NCI-H510A treated with DMSO at 0.1 percent for 48 hours (cell line): ENCODE measurements at regions not wholly inside any gene's neighbourhood (a gene's known extent, or its start where the extent isn't known, plus 50 kb on each side); places are given as distances from the start of the nearest gene placed in this dataset.
A peak's percentile ranks its signal among the peaks of the same experiment; 100 is the strongest.

Experiments used
- DNase-seq: peaks from one replicate; lab custom pipeline; 2025; lab: John Stamatoyannopoulos, UW

GRCh38 chr6:8589941-8590729 lies 154.8 kb upstream of the SLC35B3 start:
- DNase-seq, result no peak

- no peak for DNase-seq
Measured at GRCh38 chr6:8588176-8588575, 152.8 kb upstream of the SLC35B3 start.

DNA sequence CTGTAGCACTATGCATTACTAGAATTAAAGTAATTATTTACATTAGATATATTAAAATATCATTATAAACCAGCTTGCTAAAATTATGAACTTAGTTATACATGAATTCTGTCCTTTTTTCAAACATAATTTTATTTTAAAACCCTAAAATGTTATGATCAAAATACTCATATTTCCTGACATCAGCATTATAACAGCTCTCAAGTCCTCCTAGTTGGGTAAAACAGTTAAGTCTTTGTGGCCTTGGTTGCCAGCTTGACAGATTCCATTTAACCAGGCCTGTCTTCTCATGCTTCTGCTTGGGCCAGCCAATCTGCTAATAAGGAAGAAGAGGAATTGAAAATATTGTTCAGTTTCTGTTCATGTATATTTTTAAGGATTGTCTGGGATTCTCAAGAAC lies 147.9 kb upstream of the SLC35B3 start:
- no peak for DNase-seq

GRCh38 chr6:8579372-8579771 lies 144.0 kb upstream of the SLC35B3 start:
- DNase-seq, result no peak

DNA sequence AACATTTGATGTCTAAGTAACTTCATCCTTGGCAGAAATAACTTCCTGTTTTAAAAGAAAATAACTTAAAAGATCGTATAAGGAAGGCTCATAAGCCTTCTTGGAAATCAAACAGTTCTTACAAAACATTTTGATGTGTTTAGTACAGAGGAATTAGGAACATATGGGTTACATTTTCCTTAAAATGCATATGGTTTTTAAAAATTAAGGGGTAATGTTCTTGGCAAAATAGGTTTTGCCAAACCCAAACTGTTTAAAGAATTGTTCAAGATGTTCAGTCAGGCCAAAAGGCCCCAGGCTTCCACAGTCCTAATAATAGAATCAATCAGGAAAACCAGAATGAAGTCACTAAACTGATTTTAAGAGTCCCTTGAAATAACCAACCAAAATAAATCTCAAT lies 142.7 kb upstream of the SLC35B3 start:
- DNase-seq, result no peak

DNA sequence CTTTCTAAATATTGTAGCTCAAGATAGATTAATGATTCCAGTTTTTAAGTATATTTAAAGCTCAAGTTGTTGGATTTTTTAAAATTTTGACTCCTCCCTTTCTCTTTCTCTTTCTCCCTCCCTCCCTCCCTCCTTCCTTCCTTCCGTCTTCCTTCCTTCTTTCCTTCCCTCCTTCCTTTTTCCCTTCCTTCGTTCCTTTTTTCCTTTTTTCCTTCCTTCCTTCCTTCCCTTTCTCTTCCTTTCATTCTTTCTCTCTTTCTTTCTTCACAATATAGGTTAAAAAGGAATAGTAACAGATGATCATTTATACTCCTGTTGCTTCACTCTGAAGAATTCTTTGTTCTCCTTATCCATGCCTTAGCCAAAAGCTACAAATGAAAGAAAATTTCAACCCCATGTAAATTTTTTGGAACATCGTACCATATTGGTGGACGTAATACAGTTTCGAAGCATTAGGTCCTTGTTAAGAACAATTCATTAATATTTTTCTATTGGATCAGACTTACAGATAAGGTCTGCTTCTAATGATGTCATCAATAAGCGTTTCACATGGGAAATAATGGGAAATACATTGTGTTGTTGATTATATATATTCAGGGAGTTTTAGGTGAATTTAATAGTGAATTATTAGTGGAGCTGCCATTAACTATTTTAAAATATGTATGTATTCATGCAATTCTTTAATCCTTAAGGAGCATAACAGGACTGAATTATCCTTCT lies 139.6 kb upstream of the SLC35B3 start:
- DNase-seq, result no peak

GRCh38 chr6:8574311-8574710 lies 139.0 kb upstream of the SLC35B3 start:
- no peak for DNase-seq

DNA sequence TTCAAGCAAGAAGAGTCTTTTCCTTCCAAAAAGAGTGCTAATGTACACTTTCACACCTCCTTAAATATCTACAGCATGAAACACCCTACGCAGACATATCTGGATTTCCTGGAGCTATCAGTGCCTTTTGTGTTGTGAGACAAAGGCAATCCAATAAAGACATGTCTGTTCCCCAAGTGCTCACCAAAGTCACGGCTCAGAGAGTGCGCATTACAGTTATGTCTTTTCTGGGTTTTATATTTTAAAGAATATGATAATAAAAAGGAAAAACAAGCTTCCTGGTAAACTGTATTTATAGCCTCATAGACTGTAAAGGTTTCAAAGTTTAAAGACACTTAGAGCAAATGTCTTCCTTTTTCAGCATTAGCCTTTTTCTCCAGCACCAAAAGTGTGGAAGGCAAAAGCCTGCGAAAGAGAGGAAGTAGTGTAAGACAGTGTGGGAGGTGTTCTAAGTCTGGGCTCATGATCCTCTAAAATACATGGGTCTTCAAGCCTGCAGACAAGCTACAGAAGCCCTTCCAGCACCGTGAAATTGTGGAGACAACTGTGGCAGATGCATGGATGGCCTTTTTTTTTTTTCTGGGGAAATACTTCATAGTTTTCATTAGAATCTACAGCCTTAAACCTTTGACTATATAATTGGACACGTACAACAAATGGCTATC lies 135.0 kb upstream of the SLC35B3 start:
- no peak for DNase-seq

- DNase-seq, result no peak
Measured at GRCh38 chr6:8562125-8562524, 126.8 kb upstream of the SLC35B3 start.

DNA sequence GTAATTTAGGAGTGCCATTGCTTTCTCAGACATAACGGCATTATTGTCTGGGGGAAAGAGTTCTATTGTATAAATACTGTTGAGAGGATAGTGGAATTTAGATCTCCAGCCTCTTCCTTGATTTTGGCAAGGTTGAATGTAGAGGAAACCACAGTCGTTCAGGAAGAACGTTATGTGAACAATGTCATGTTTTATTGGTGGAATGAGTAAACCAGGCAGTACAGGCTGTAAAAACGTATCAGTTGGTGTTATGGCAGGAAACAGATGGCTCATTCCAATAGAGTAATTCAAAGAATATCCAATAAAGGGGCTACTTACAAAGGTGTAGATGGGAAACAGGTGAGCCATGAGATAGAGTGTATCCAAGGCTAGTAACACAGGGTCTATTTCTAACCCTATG lies 123.6 kb upstream of the SLC35B3 start:
- DNase-seq, result no peak

DNA sequence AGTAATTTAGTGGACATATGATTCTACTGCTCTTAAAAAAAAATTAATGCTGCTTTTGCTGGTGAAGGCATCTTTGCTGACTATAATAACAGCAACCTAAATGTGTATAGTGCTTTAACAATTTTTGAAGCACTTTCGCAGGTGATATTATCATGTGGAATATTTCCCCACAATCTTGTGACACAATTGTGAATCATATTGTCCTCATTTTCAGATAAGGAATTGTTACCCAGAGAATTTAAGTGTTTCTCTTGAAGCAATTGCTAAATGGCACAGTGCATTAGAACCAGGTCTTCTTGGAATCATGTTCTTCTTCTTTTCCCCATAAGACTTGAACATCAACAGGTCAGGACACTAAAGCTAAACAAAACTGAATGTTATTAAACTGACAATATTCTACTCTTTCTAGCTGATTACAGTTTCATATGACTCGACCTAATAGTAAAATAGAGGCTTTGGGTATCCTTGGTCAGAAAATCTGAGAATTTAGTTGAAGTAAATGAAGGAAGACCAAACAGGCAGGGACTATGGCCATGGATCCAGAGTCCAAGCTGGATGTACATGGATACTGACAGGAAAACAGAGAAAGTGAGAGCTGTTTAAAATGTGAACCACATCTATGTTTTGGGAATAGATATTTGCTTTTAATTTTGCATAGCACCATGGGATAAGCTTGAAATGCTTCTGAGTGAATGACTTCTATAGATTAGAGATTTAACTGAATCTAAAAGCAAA lies 121.8 kb upstream of the SLC35B3 start:
- no peak for DNase-seq

DNA sequence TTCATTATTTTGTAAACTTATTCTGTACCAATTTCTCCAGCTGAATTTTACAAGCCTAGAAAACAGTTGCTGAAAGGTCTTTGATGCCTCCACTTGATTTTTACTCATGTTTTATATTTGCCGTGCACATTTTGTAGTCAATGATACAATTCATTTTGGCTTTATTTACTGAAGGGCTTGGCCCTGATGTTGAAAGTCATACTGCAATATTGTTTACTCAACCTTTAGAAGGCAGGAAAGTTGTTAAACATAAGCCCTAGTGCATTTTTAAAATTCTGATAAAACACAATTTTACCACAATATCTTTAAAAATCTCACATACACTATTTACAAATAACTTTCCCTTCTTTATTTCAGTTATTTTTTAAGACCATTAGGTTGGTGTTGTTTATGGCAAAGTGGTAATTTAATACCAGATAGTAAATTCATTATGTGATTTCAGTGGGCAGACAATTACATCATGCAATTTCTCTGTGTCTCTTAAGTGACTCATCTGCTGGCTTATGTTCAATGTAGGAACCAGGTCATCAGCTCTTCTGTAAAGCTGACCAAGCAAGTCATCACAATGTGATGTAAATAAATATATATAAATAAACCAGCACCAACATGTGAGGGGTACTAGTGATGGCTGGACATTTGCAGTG lies 121.1 kb upstream of the SLC35B3 start:
- peak; percentile 12 for DNase-seq

DNA sequence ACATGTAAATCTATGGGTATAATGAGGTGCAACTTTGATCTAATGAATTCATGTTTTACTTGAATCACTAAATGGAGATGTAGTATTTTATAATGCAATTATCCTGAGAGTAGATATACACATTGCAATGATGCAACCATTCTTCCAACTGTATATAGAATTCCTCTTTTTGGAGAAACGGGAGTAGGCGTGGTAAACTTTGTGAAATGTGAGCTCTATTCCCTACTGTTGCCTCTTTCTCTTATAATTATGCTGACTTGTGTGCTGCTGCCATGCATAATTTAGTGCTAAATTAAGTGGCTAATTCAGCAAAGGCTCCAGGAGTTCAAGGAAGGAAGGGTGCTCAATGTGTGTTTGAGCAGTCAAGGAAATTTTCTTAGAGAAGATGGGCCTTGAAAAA lies 116.6 kb upstream of the SLC35B3 start:
- no peak for DNase-seq

- no peak for DNase-seq
Measured at GRCh38 chr6:8551386-8551785, 116.0 kb upstream of the SLC35B3 start.

DNA sequence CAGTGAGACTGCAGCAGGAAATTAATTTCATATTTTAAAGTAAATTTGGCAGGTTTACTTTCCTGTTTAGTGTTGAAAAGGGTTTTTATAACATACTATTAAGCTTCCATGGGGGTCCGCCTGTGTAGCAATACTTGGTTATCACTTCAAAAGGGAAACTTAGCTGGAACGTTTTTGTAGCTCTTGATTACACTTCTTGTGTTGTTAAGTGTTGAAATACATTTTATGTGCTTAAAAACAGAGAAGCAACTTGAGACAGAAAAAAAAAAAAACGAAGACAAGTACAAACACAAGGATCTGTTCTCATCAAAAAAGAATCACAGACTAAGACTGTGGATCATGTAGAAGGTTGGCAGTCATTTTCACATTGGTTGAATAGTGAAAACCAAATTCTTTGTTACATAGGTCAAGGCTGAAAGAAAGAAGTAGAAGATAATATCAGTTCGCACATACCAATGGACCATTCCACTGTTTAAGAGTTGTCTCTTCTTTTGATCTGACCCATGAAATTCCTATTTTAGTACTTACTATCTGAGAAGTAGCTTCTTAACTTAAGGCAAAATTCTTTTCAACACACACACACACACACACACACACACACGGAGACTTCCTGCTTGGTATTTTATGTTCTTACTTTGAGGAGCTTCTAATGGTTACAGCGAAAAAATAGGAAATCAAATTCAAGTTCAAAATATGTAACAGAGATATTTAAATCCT lies 113.9 kb upstream of the SLC35B3 start:
- DNase-seq, result no peak

DNA sequence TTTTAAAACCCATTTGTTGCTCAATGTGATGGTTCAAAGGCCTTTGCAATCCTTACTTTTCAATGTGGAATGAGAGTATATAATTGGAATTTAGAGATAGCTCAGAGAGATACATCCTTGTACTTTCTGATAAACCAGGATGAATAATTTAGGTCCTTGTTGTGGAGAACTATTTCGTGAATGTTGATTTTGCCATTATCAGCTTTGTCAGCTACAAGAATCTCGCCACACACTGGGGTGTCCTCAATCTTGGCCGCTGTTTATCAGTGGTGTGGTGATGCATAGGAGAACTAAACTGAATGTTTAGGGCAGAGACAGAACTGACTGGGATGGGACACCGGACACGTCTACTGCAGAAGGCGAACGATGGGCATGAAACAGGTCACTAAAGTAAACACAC lies 111.2 kb upstream of the SLC35B3 start:
- DNase-seq, result no peak

GRCh38 chr6:8545336-8545735 lies 110.0 kb upstream of the SLC35B3 start:
- no peak for DNase-seq

DNA sequence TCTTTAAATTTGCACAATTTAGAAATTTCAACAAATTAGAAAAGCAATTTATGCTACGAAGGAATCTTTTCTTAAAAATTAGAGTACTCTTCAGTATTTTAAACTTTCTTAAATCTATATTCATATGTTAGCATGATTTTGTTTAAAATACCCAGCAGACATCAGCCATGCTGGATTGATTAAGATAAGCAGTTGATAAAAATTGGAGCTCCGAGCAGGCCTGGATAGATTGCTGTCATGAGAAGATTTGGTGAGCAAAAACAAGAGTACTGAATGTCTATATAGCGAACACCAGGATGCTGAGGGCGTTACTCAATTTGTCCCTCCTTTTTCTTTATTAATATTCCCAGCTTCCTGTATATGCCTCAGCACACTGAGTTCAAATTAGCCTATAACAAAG lies 108.4 kb upstream of the SLC35B3 start:
- DNase-seq, result no peak

- DNase-seq, result no peak
Measured at GRCh38 chr6:8539453-8539852, 104.1 kb upstream of the SLC35B3 start.

DNA sequence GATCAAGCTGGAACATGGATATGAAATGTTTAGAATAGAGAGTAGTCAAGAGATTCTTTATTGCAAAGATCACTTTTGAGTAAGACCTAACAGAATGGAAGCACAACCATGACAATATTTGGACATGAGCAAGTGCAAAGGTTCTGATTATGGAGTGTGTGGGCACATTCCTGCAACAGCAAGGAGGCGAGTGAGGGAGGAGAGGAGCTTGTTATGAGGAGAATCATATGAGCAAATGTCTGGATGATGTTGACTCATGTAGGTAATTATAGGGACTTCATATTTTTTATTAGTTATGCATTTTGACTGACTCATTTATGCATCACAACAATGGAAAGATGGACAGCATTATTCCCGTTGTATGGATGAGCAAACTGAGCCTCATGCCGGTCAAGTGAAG lies 100.8 kb upstream of the SLC35B3 start:
- DNase-seq, result no peak

DNA sequence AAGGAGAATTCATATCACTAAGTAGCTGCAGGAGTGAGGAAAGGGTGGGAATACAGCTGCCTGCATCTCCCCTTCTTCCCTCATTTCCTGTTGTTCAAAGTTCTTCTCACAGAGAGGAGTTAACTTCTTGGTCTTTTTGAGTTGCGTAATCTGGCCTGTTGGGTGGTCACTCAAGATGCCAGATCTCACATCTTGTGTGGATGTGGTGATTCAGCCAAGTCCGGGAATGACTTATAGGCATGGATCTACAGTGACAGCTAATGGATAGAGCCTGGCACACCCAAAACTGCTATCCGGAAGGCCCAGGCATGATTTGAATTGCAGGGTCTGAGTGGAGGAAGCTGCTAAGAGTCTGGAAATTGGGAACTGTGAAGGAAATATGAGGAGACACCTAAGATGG lies 100.2 kb upstream of the SLC35B3 start:
- no peak for DNase-seq
